Activated naive CD8-positive, alpha-beta T cell (primary cell): ENCODE measurements at regions not wholly inside any gene's neighbourhood (a gene's known extent, or its start where the extent isn't known, plus 50 kb on each side); places are given as distances from the start of the nearest gene placed in this dataset.

Experiments
- H3K27ac Mint-ChIP-seq: one replicate; pipeline ENCODE4 v1.8.0; 2021; ENCODE audit warnings: mixed read lengths
- H3K27me3 Mint-ChIP-seq: one replicate; pipeline ENCODE4 v1.8.0; 2021; ENCODE audit warnings: mixed read lengths
- H3K36me3 Mint-ChIP-seq: one replicate; pipeline ENCODE4 v1.8.0; 2021; ENCODE audit warnings: mixed read lengths
- H3K4me1 Mint-ChIP-seq: one replicate; pipeline ENCODE4 v1.8.0; 2021; ENCODE audit warnings: low read depth, mixed read lengths
- H3K4me3 Mint-ChIP-seq: one replicate; pipeline ENCODE4 v1.8.0; 2021; ENCODE audit warnings: mild to moderate bottlenecking, mixed read lengths
- H3K9me3 Mint-ChIP-seq: one replicate; pipeline ENCODE4 v1.8.0; 2021; ENCODE audit warnings: low read depth, mixed read lengths

GRCh38 chr4:14091966-14092365, 464.4 kb upstream of the BOD1L1 start:
- Mint-ChIP-seq H3K9me3 (no peaks in the 10 kb centered on the region), H3K36me3 (no peaks in the 10 kb centered on the region)

GRCh38 chr4:14092741-14093140, 465.2 kb upstream of the BOD1L1 start:
- Mint-ChIP-seq H3K36me3 (no peaks in the 10 kb centered on the region), H3K27me3 (peaks cover 3% of the 10 kb centered on the region), H3K4me1 (no peaks in the 10 kb centered on the region), H3K9me3 (no peaks in the 10 kb centered on the region), H3K27ac (no peak overlapping the region), H3K4me3 (no peak overlapping the region)

More at GRCh38 chr4:14091966-14092365, 464.4 kb upstream of the BOD1L1 start:
- peaks cover 3% of the 10 kb centered on the region for H3K27me3 Mint-ChIP-seq
- H3K4me3 Mint-ChIP-seq, result no peak overlapping the region
- no peak overlapping the region for H3K27ac Mint-ChIP-seq
- H3K4me1 Mint-ChIP-seq, result no peaks in the 10 kb centered on the region

GRCh38 chr4:14095831-14096230, 468.3 kb upstream of the BOD1L1 start:
- Mint-ChIP-seq H3K27ac (no peak overlapping the region), H3K27me3 (peaks cover 3% of the 10 kb centered on the region), H3K36me3 (no peaks in the 10 kb centered on the region), H3K4me3 (no peak overlapping the region), H3K9me3 (no peaks in the 10 kb centered on the region), H3K4me1 (no peaks in the 10 kb centered on the region)

DNA sequence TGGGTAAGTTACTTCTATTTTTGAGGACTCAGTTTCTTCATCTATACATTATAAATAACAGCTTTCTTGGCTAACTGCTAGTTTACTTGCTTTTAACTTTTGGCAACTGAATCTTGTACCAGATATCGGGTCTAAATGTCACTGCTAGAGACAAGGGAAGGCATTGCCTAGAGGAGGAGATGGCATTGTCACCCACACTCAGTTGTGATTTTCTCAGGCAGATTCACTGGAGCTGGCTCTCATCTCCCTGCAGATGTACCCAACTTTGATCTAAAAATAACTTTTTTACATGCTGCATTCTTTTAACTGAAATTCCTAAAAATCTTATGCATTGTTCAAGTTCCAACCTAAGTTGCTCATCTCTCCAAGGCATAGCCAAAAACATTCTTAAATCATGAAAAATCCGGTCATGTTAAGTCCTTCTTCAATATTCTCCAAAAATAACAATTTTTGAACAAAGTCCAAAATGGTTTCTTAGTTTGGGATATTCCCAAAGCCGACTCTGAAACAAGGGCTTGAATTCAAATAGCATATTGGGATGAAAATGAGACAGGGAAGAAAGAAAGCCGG, 469.0 kb upstream of the BOD1L1 start:
- Mint-ChIP-seq H3K27ac (no peak overlapping the region), H3K36me3 (no peaks in the 10 kb centered on the region), H3K4me1 (no peaks in the 10 kb centered on the region), H3K27me3 (peaks cover 3% of the 10 kb centered on the region), H3K9me3 (no peaks in the 10 kb centered on the region), H3K4me3 (no peak overlapping the region)

DNA sequence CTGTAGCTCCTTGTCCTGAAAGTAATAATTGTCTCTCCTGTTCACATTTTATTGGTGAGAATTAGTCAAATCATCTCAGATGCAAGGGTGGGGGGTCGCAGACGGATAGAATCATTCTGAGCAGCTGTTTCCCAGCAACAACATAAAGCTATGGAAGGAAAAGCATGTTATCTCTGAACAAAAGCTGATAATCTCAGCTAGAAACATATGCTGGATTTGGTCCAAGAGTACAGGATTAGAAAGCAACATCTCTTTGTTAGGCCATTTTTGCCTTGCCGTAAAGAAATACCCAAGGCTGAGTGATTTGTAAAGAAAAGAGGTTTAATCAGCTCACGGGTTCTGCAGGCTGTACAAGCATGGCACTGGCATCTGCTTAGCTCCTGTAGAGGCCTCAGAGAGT, 472.8 kb upstream of the BOD1L1 start:
- Mint-ChIP-seq H3K27me3 (no peaks in the 10 kb centered on the region), H3K27ac (no peak overlapping the region), H3K36me3 (no peaks in the 10 kb centered on the region)

DNA sequence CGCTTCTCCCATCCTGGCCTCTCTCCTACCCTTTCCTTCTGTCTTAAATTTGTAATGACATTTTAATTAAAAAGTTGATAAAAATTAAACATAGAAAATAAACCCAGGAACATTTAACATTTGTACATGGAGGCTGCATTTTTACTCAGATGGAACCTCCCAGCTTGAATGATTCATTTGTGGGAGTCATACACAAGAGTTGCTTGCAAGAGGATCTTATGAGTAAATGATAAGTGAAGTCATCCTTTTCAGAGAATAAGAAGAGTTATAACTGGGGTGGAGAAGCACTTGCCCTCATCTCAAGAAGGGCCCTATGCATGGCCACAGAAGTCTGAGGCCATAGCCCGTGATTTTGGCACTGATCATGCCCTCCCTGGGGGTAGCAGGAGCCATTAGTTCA, 482.9 kb upstream of the BOD1L1 start:
- peaks cover 1% of the 10 kb centered on the region for H3K4me1 Mint-ChIP-seq
- H3K36me3 Mint-ChIP-seq, result no peaks in the 10 kb centered on the region
- no peak overlapping the region for H3K27ac Mint-ChIP-seq

More for the DNA sequence above, 472.8 kb upstream of the BOD1L1 start:
- no peak overlapping the region for H3K4me3 Mint-ChIP-seq
- no peaks in the 10 kb centered on the region for H3K4me1 Mint-ChIP-seq
- no peaks in the 10 kb centered on the region for H3K9me3 Mint-ChIP-seq

GRCh38 chr4:14111730-14112181, 484.2 kb upstream of the BOD1L1 start:
- Mint-ChIP-seq H3K27me3 (peaks cover 10% of the 10 kb centered on the region), H3K9me3 (peaks cover 12% of the 10 kb centered on the region), H3K4me3 (no peak overlapping the region), H3K4me1 (peaks cover 1% of the 10 kb centered on the region), H3K36me3 (no peaks in the 10 kb centered on the region), H3K27ac (no peak overlapping the region)

More for the DNA sequence above, 482.9 kb upstream of the BOD1L1 start:
- H3K9me3 Mint-ChIP-seq, result peaks cover 12% of the 10 kb centered on the region
- H3K27me3 Mint-ChIP-seq, result peaks cover 10% of the 10 kb centered on the region
- no peak overlapping the region for H3K4me3 Mint-ChIP-seq

DNA sequence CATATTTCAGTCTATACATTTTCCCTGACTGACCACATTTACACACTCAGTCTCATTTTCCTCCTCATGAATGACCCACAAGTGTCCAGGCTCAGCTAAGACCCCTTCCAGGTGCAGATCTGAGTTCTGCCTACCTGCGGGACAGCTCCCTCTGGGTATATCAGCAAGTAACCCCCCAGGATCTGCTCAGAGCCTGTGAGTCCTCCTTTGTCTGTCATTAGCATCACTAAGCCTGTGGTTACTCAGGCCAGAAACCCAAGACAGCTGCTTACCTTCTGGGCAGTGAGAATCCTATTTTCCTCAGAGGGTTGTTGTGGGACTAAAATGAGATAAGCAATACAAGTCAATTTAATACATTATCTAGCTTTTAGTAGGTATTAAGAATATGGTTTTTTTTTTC, 487.6 kb upstream of the BOD1L1 start:
- Mint-ChIP-seq H3K36me3 (no peaks in the 10 kb centered on the region), H3K27ac (no peak overlapping the region), H3K4me3 (no peak overlapping the region), H3K4me1 (peaks cover 10% of the 10 kb centered on the region), H3K27me3 (peaks cover 9% of the 10 kb centered on the region), H3K9me3 (no peaks in the 10 kb centered on the region)

- H3K9me3 Mint-ChIP-seq, result no peaks in the 10 kb centered on the region
- H3K36me3 Mint-ChIP-seq, result no peaks in the 10 kb centered on the region
- no peak overlapping the region for H3K4me3 Mint-ChIP-seq
- no peak overlapping the region for H3K27ac Mint-ChIP-seq
- H3K27me3 Mint-ChIP-seq, result peaks cover 9% of the 10 kb centered on the region
- H3K4me1 Mint-ChIP-seq, result peaks cover 9% of the 10 kb centered on the region
These were observed 490.2 kb upstream of the BOD1L1 start for GRCh38 chr4:14117575-14118238.

DNA sequence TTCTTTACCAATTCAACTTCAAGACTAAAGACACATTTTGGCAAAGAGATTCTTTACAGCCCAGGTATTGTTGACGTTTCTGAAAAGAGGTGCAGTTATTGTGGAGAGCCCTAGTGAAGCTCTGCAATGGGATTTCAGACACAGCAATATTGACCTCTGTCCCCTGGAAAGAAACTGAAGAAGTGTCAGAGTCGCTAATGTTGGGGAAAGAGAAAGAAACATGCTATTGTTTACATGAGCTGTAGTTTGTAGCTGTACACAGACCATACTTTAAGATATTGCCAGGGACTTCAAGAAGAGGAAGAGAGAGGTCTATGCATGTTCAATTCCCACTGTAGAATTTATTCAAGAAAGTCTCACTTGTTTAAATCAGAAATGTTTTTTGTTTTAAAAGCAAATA, 497.3 kb upstream of the BOD1L1 start:
- no peaks in the 10 kb centered on the region for H3K4me1 Mint-ChIP-seq
- H3K27me3 Mint-ChIP-seq, result peaks cover 2% of the 10 kb centered on the region
- no peaks in the 10 kb centered on the region for H3K36me3 Mint-ChIP-seq
- H3K9me3 Mint-ChIP-seq, result no peaks in the 10 kb centered on the region
- no peak overlapping the region for H3K27ac Mint-ChIP-seq
- H3K4me3 Mint-ChIP-seq, result no peak overlapping the region

- Mint-ChIP-seq H3K36me3 (no peaks in the 10 kb centered on the region), H3K4me3 (no peak overlapping the region), H3K4me1 (no peaks in the 10 kb centered on the region), H3K27me3 (peaks cover 2% of the 10 kb centered on the region), H3K9me3 (no peaks in the 10 kb centered on the region), H3K27ac (no peak overlapping the region)
These were observed 498.0 kb upstream of the BOD1L1 start for GRCh38 chr4:14125375-14126129.

- Mint-ChIP-seq H3K4me1 (no peaks in the 10 kb centered on the region), H3K4me3 (no peak overlapping the region)
These were observed 503.0 kb upstream of the BOD1L1 start for GRCh38 chr4:14130551-14130950.

GRCh38 chr4:14131335-14131734, 503.8 kb upstream of the BOD1L1 start:
- no peak overlapping the region for H3K27ac Mint-ChIP-seq
- no peaks in the 10 kb centered on the region for H3K4me1 Mint-ChIP-seq
- H3K4me3 Mint-ChIP-seq, result no peak overlapping the region
- no peaks in the 10 kb centered on the region for H3K27me3 Mint-ChIP-seq
- H3K36me3 Mint-ChIP-seq, result no peaks in the 10 kb centered on the region
- H3K9me3 Mint-ChIP-seq, result no peaks in the 10 kb centered on the region

More at GRCh38 chr4:14130551-14130950, 503.0 kb upstream of the BOD1L1 start:
- Mint-ChIP-seq H3K36me3 (no peaks in the 10 kb centered on the region), H3K27ac (no peak overlapping the region), H3K9me3 (no peaks in the 10 kb centered on the region), H3K27me3 (no peaks in the 10 kb centered on the region)

GRCh38 chr4:14132301-14132700, 504.8 kb upstream of the BOD1L1 start:
- Mint-ChIP-seq H3K4me1 (no peaks in the 10 kb centered on the region), H3K36me3 (no peaks in the 10 kb centered on the region), H3K27ac (no peak overlapping the region), H3K4me3 (no peak overlapping the region), H3K27me3 (no peaks in the 10 kb centered on the region), H3K9me3 (no peaks in the 10 kb centered on the region)

GRCh38 chr4:14138106-14138505, 510.6 kb upstream of the BOD1L1 start:
- Mint-ChIP-seq H3K9me3 (no peaks in the 10 kb centered on the region), H3K4me1 (no peaks in the 10 kb centered on the region), H3K4me3 (no peak overlapping the region), H3K27ac (no peak overlapping the region), H3K27me3 (no peaks in the 10 kb centered on the region), H3K36me3 (no peaks in the 10 kb centered on the region)
